Neutrophil (primary cell): ENCODE measurements at regions not wholly inside any gene's neighbourhood (a gene's known extent, or its start where the extent isn't known, plus 50 kb on each side); places are given as distances from the start of the nearest gene placed in this dataset.

Experiments used
- H3K27ac ChIP-seq: fragments of 200-600 bp; sonication (generic); 2 replicates; pipeline ENCODE4 v1.5.1; 2016; ENCODE audit warnings: mild to moderate bottlenecking, moderate library complexity
- H3K27me3 ChIP-seq: fragments of 200-600 bp; sonication (generic); 2 replicates; pipeline ENCODE4 v1.6.0; 2016; ENCODE audit warnings: mild to moderate bottlenecking
- H3K36me3 ChIP-seq: fragments of 200-600 bp; sonication (generic); 2 replicates; pipeline ENCODE4 v1.5.1; 2017
- H3K4me1 ChIP-seq, 2 experiments: fragments of 200-600 bp in 1 of 2; sonication (generic) in 1 of 2; 1 replicate in 1 of 2; 2 replicates in 1 of 2; pipeline versions ENCODE4 v1.5.1 to v1.6.1; 2013 to 2016; ENCODE audit warnings: low read depth in 1 of 2, low read length in 1 of 2, mild to moderate bottlenecking in 1 of 2, moderate library complexity in 1 of 2; ENCODE audit not compliant: control insufficient read depth in 1 of 2, insufficient read depth in 1 of 2
- H3K4me3 ChIP-seq, 2 experiments: fragments of 200-600 bp in 1 of 2; sonication (generic) in 1 of 2; 1 replicate in 1 of 2; 2 replicates in 1 of 2; pipeline ENCODE4 v1.5.1; 2013 to 2016; ENCODE audit warnings: low read depth in 1 of 2, low read length in 1 of 2, mild to moderate bottlenecking in 1 of 2, moderate library complexity in 1 of 2
- H3K9me3 ChIP-seq: fragments of 200-600 bp; sonication (generic); 2 replicates; pipeline ENCODE4 v1.5.1; 2016
- CTCF ChIP-seq: fragments of 200-600 bp; sonication (generic); IDR thresholded peaks from 2 replicates; pipeline ENCODE4 v1.5.1; 2016; ENCODE audit warnings: antibody characterized with exemption

- TF ChIP-seq CTCF = no peak
- H3K4me1 ChIP-seq = peaks cover 0 to 5% of the 10 kb centered on the region in 2 experiments
- H3K9me3 ChIP-seq = no peaks in the 10 kb centered on the region
- no peaks in the 10 kb centered on the region for H3K36me3 ChIP-seq
- no peaks in the 10 kb centered on the region for H3K27me3 ChIP-seq
- no peak overlapping the region for H3K27ac ChIP-seq
- H3K4me3 ChIP-seq = no peak overlapping the region
Measured at GRCh38 chr4:100288811-100289529, 98.7 kb upstream of the DDIT4L start.

- no peaks in the 10 kb centered on the region for H3K9me3 ChIP-seq
- no peak overlapping the region for H3K27ac ChIP-seq
- TF ChIP-seq CTCF = no peak
- H3K4me3 ChIP-seq = no peak overlapping the region
- no peaks in the 10 kb centered on the region for H3K36me3 ChIP-seq
- H3K4me1 ChIP-seq = peaks cover 0 to 5% of the 10 kb centered on the region in 2 experiments
- no peaks in the 10 kb centered on the region for H3K27me3 ChIP-seq
Measured at GRCh38 chr4:100288161-100288560, 97.9 kb upstream of the DDIT4L start.

GRCh38 chr4:100287534-100287933 is 97.3 kb upstream of the DDIT4L start:
- no peak overlapping the region for H3K4me3 ChIP-seq
- H3K36me3 ChIP-seq = no peaks in the 10 kb centered on the region
- TF ChIP-seq CTCF = no peak
- H3K4me1 ChIP-seq = peaks cover 0 to 5% of the 10 kb centered on the region in 2 experiments
- H3K27ac ChIP-seq = no peak overlapping the region
- H3K27me3 ChIP-seq = no peaks in the 10 kb centered on the region
- H3K9me3 ChIP-seq = no peaks in the 10 kb centered on the region

GRCh38 chr4:100286636-100287035 is 96.4 kb upstream of the DDIT4L start:
- Histone ChIP-seq H3K4me3 (no peak overlapping the region), H3K27ac (no peak overlapping the region), H3K9me3 (no peaks in the 10 kb centered on the region), H3K27me3 (no peaks in the 10 kb centered on the region), H3K4me1 (peaks cover 0 to 5% of the 10 kb centered on the region in 2 experiments), H3K36me3 (no peaks in the 10 kb centered on the region)
- TF ChIP-seq CTCF = no peak

GRCh38 chr4:100285121-100285520 is 94.9 kb upstream of the DDIT4L start:
- TF ChIP-seq CTCF = no peak
- no peak overlapping the region for H3K4me3 ChIP-seq
- H3K36me3 ChIP-seq = no peaks in the 10 kb centered on the region
- H3K9me3 ChIP-seq = no peaks in the 10 kb centered on the region
- H3K27me3 ChIP-seq = no peaks in the 10 kb centered on the region
- H3K4me1 ChIP-seq = peaks cover 0 to 5% of the 10 kb centered on the region in 2 experiments
- no peak overlapping the region for H3K27ac ChIP-seq
